Adipocyte (in vitro differentiated cells): ENCODE measurements at regions not wholly inside any gene's neighbourhood (a gene's known extent, or its start where the extent isn't known, plus 50 kb on each side); places are given as distances from the start of the nearest gene placed in this dataset.

ENCODE experiments used
- DNase-seq: peaks from one replicate; pipeline ENCODE4 v3.0.0-alpha.2; 2015; ENCODE audit warnings: low read depth
- H3K27me3 ChIP-seq: replicated peaks from 2 replicates; pipeline ENCODE4 v1.7.0; 2013; ENCODE audit warnings: mild to moderate bottlenecking, low read length, moderate library complexity; ENCODE audit not compliant: control insufficient read depth, insufficient read depth
- H3K36me3 ChIP-seq: 2 replicates; pipeline ENCODE4 v1.7.0; 2013; ENCODE audit warnings: low read length, mild to moderate bottlenecking, moderate library complexity; ENCODE audit not compliant: control insufficient read depth, insufficient read depth, severe bottlenecking
- H3K4me1 ChIP-seq: 2 replicates; pipeline ENCODE4 v1.7.0; 2013; ENCODE audit warnings: mild to moderate bottlenecking, low read length, moderate library complexity; ENCODE audit not compliant: control insufficient read depth, insufficient read depth
- H3K4me3 ChIP-seq: 2 replicates; pipeline ENCODE4 v1.7.0; 2013; ENCODE audit warnings: mild to moderate bottlenecking, low read length, moderate library complexity
- H3K9ac ChIP-seq: 2 replicates; pipeline ENCODE4 v1.7.0; 2013; ENCODE audit warnings: mild to moderate bottlenecking, low read length, moderate library complexity
- H3K9me3 ChIP-seq: 2 replicates; pipeline ENCODE4 v1.7.0; 2013; ENCODE audit warnings: mild to moderate bottlenecking, low read length, moderate library complexity; ENCODE audit not compliant: control insufficient read depth

DNA sequence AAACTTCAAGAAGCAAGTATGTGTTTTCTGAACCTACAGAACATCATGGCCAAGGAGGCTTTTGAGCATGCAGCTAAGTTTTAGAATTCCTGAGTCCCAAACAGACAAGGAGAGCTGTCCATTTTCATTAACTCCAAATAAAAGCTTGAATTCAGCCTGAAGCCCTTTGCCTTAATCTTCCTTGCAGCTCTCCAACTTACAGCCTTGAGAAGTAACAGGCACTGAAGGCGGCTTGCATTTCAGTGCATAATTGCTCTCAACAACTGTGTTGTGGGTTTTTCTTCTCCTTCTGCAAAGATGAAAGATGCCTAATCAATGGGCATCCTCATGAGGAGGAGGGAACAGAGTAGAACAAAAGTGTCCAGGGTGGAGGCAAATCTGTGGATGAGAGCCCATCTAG, 286.0 kb downstream of the FAT3 start:
- Histone ChIP-seq H3K27me3 (peaks cover 4% of the 10 kb centered on the region), H3K4me3 (no peak overlapping the region), H3K9ac (no peak overlapping the region), H3K9me3 (no peaks in the 10 kb centered on the region), H3K36me3 (no peaks in the 10 kb centered on the region), H3K4me1 (no peaks in the 10 kb centered on the region)
- no peak for DNase-seq

DNA sequence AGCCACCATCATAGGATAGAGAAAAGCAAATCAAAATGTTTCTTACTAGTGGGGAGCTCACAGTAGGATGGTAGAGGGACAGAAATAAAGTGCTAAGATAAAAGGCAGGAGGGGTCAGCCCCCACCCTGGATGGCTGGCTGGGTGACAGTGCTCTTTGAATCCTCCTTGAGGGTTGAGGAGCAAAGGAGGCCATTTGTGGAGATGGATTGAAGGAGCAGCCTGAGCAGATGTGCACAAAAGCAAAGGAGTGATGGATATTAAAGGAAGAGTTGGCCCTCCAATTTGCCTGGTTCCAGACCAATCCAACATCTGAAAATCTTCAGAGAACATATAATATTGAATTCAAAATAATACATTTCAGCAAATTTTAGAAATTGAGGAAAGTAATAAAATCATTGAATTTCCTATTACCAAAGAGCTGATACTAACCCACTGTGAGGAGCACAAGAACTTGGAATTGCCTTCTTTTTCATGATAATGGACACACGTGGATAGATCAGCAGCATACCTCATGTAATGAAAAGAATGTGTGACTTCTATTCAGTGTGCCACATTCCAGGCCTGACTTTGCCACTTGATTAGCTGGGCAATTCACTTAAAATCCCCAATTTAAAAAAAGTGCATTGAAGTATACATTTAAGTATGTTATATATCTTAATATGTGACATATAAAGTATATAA, 287.0 kb downstream of the FAT3 start:
- Histone ChIP-seq H3K4me3 (no peak overlapping the region), H3K27me3 (peaks cover 4% of the 10 kb centered on the region), H3K9me3 (no peaks in the 10 kb centered on the region), H3K9ac (no peak overlapping the region), H3K36me3 (no peaks in the 10 kb centered on the region), H3K4me1 (no peaks in the 10 kb centered on the region)
- DNase-seq, result no peak

DNA sequence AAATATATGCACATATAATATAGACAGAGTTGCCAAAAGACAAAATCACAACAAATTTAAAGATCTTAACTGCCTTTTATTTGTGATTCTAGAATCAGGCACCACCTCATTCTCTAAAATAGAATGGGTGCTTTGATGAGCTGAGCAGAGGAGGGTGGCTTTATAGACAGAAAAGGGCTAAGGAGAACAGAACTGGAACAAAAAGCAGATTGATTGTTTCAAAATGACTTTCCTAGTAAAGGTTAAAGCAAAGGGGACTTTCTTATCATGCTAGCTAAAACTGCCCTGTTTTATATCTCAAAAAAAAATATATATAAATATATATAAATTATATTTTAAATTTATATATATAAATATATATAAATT, 287.6 kb downstream of the FAT3 start:
- Histone ChIP-seq H3K9me3 (no peaks in the 10 kb centered on the region), H3K4me3 (no peak overlapping the region), H3K36me3 (no peaks in the 10 kb centered on the region), H3K9ac (no peak overlapping the region), H3K4me1 (no peaks in the 10 kb centered on the region), H3K27me3 (peaks cover 4% of the 10 kb centered on the region)
- no peak for DNase-seq

DNA sequence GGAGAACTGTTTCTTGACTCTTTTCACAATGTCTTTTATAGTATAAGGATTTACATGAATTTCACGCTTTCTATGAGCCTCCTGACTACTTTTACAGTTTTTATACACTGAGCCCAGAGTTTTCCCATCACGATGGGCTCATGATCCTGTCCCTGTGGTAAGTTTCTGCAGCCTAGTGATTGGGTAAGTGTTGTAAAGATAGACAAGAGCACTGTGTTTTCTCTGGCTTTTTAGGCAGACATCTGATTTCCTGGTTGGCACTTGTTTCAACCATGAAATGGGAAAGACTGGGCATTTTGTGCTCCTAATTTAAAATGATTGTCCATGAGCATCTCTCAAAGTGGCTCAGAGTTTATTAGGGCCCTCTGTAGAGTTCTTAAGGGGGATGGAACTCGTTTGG, 299.0 kb downstream of the FAT3 start:
- no peak overlapping the region for H3K4me3 ChIP-seq
- H3K27me3 ChIP-seq, result peaks cover 4% of the 10 kb centered on the region
- no peaks in the 10 kb centered on the region for H3K9me3 ChIP-seq
- H3K4me1 ChIP-seq, result no peaks in the 10 kb centered on the region
- no peak for DNase-seq
- no peaks in the 10 kb centered on the region for H3K36me3 ChIP-seq
- H3K9ac ChIP-seq, result no peak overlapping the region

DNA sequence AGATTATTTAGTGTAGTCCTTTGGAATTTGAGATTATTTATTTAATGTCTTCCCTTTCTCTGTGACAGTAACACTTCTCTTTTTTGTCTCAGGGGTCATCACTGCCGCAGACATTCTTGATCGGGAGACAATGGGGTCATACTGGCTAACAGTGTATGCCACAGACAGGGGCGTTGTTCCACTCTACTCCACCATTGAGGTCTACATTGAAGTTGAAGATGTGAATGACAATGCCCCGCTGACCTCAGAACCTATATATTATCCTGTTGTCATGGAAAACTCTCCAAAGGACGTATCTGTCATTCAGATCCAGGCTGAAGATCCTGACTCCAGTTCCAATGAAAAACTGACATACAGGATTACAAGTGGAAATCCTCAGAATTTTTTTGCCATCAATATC, 299.9 kb downstream of the FAT3 start:
- Histone ChIP-seq H3K9me3 (no peaks in the 10 kb centered on the region), H3K4me1 (no peaks in the 10 kb centered on the region), H3K36me3 (no peaks in the 10 kb centered on the region), H3K4me3 (no peak overlapping the region), H3K27me3 (peaks cover 4% of the 10 kb centered on the region), H3K9ac (no peak overlapping the region)
- no peak for DNase-seq

DNA sequence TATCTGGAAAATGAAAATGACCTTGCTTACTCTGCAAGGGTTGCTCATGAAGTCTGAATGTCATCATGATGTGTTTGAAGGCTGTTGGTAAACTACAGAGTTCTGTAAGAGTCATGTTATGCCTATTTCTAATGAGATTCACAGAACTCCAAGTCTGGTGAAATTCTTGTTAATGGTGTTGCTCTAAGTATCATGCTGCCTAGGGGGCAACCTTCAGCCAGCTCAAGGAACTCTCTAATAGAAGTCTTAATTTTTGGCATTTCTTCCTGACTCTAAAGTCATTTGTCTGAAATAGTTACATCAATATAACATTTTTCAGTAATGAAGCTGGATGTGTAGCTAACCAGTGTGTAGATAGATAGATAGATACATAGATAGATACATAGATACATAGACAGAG, 302.8 kb downstream of the FAT3 start:
- no peaks in the 10 kb centered on the region for H3K4me1 ChIP-seq
- H3K4me3 ChIP-seq, result no peak overlapping the region
- no peak overlapping the region for H3K9ac ChIP-seq
- H3K27me3 ChIP-seq, result no peaks in the 10 kb centered on the region
- no peaks in the 10 kb centered on the region for H3K9me3 ChIP-seq
- no peaks in the 10 kb centered on the region for H3K36me3 ChIP-seq
- no peak for DNase-seq

DNA sequence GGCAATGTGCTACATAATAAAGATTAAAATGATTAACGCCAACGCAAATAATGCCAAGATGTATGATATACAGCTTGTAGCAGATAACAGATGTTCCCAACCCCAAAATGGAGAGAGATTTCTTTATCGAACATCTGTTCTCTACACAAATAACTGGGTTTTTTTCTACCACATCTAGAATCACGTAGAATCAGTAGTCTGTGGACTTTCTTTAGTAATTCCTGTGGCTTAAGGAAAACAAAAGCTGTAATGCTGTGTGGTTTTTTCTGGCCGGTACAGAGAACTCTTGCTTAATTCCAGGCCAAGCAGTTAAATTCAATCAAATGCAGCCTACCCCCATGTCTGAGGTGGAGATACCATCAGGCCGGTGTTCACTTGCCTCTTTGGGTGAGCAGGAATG, 303.4 kb downstream of the FAT3 start:
- Histone ChIP-seq H3K27me3 (no peaks in the 10 kb centered on the region), H3K36me3 (no peaks in the 10 kb centered on the region), H3K4me3 (peak overlapping the region; percentile 45), H3K4me1 (no peaks in the 10 kb centered on the region), H3K9ac (no peak overlapping the region), H3K9me3 (no peaks in the 10 kb centered on the region)
- DNase-seq, result peak; percentile 2

DNA sequence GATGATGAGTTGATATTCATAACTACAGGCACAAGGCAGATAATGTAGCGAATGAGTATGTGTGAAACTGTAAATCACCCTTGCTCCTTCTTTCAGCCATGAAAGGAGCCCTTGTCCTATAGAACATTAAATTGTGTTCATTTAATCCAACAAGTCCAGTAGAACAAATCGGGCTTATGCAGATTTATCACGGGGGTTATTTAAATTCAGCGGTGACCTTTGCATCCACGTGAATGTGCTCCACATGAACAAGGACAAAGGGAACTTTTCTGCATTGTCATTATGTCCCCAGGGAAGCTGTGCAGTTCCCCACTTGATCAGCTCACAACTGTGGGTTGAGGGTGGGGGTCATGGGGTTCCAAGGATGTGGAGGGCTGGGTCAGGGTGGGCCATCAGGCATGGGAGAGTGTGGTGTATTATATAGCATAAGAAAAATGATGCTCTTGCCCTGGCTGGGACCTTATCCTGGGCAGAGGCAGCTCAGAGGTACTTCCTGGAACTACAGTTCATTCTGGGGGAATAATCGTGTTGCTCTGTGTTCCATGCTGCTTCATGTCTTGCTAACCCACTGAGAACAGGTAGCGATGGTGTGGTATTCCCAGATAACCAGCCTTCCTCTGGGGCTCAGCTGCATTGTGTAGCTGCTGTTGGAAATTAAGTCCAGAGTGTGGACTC, 306.6 kb downstream of the FAT3 start:
- Histone ChIP-seq H3K4me1 (no peaks in the 10 kb centered on the region), H3K4me3 (no peak overlapping the region), H3K9me3 (no peaks in the 10 kb centered on the region), H3K9ac (no peak overlapping the region), H3K36me3 (no peaks in the 10 kb centered on the region), H3K27me3 (peaks cover 6% of the 10 kb centered on the region)
- no peak for DNase-seq

DNA sequence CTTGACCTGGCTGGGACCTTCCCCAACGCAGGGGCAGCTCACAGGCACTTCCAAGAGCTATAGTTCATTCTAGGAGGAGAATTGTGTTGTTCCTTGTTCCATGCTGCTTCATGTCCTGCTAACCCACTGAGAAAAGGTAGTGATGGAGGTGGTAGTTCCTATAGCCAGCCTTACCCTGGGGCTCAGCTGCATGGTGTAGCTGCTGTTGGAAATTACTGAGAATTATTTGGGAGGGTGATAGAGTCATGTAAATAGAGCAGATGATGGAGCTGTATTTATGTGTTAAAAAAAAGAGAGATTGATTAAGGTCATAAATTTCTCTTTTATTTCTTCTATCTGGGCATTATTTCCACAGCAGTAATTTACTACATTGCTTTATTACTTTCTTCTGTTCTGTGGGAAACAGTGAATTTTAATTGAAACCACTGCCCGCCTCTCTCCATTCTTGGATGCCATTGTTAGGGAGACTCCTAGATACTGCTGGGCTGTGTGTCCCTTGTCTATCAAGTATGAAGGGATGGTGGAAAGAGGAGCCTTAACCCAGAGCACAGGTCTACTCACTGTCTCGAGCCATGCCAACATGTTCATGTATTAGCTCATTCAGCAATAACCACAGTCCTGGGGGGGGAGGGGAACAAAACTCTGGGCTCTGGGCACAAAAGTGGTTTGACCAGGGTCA, 309.2 kb downstream of the FAT3 start:
- Histone ChIP-seq H3K9me3 (no peaks in the 10 kb centered on the region), H3K36me3 (no peaks in the 10 kb centered on the region), H3K4me1 (no peaks in the 10 kb centered on the region), H3K4me3 (no peak overlapping the region), H3K27me3 (peaks cover 6% of the 10 kb centered on the region), H3K9ac (no peak overlapping the region)
- no peak for DNase-seq

DNA sequence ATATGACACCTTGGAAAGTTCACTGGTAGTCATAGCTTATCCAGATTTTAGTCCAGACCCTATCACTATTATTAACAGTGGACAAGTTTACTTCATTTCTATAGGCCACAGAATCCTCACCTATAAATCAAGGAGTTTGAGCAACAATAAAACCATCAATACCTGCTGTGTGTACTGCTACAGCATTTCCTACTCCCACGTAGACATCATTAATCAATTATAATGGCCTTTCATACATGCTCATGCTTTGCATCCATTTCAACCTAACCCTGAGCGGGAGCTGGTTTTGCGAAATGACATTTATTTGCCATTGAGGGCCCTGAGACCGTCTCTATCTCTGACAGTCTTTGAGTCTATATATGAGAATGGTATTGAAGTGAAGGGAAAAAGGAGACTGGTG, 312.3 kb downstream of the FAT3 start:
- Histone ChIP-seq H3K4me3 (no peak overlapping the region), H3K27me3 (peaks cover 6% of the 10 kb centered on the region), H3K4me1 (no peaks in the 10 kb centered on the region), H3K9ac (no peak overlapping the region), H3K36me3 (no peaks in the 10 kb centered on the region), H3K9me3 (no peaks in the 10 kb centered on the region)
- DNase-seq, result no peak

DNA sequence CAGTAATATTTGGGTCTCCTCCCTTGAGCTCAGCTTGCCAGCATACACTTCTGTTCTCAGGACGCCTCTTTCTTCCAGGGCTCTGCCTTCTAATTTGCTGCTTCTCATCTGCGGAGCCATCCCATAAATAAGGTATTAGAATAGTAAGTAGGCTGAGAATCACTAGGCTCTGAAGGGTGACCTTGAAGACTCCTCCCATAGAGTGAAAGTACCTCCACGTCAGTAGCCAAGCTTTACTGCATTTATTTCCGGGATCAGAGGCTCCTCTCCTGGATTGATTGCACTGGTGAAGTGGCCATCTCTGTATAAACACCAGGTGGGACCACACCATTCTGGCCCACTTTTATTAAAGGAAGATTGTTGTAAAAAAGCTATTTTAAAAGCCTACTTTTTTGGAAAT, 315.5 kb downstream of the FAT3 start:
- Histone ChIP-seq H3K9me3 (no peaks in the 10 kb centered on the region), H3K27me3 (peaks cover 4% of the 10 kb centered on the region), H3K4me3 (no peak overlapping the region), H3K9ac (no peak overlapping the region), H3K4me1 (no peaks in the 10 kb centered on the region), H3K36me3 (no peaks in the 10 kb centered on the region)
- DNase-seq, result no peak
